HFF-Myc (cell line): ENCODE measurements at regions not wholly inside any gene's neighbourhood (a gene's known extent, or its start where the extent isn't known, plus 50 kb on each side); places are given as distances from the start of the nearest gene placed in this dataset.
A peak's percentile ranks its signal among the peaks of the same experiment; 100 is the strongest.

Source experiments
- DNase-seq: peaks from one replicate; pipeline ENCODE4 v3.0.0-alpha.2; 2011; ENCODE audit warnings: low read depth; ENCODE audit errors: extremely low read depth
- H3K4me3 ChIP-seq: replicated peaks from 2 replicates; pipeline ENCODE4 v1.5.1; 2011; ENCODE audit warnings: low read depth, mild to moderate bottlenecking, control low read depth, low read length
- TF ChIP-seq, protein P1 (sequence below): IDR thresholded peaks from 2 replicates; pipeline ENCODE4 v1.5.1; 2012; ENCODE audit warnings: mild to moderate bottlenecking, low read depth, low read length, control low read depth; ENCODE audit errors: missing control alignments

DNA sequence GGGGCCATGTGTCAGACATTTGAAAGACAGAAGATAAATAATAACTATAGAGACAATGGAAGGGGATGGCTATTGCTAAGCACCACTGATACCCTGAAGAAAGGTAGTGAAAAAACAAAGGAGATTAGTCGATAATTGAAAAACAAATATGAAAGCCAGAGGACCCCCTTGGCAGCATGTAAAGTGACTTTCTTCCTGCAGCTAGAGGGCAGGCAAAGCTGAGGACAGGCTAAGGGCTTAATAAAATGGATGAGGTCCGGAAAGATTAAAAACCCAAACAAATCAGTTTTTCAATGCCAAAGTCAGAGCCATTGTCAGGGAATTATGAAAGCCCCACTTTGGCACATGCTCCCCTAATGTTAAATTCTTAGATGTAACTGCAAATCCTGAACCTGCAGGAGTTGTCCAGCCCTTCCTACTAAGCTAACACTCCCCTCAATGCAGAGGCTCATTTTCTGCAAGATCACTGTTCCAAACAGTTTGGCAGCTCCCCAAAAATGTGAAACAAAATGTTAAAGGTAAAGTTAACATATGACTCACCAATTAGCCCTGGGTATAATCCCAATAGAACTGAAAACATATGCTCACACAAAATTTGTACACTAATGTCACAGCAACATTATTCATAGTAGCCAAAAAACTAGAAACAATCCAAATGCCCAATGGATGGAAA, 1177.9 kb downstream of the GRIK2 start:
- H3K4me3 ChIP-seq = no peak overlapping the region
- DNase-seq = peak; percentile 0
- TF ChIP-seq, protein P1, sequence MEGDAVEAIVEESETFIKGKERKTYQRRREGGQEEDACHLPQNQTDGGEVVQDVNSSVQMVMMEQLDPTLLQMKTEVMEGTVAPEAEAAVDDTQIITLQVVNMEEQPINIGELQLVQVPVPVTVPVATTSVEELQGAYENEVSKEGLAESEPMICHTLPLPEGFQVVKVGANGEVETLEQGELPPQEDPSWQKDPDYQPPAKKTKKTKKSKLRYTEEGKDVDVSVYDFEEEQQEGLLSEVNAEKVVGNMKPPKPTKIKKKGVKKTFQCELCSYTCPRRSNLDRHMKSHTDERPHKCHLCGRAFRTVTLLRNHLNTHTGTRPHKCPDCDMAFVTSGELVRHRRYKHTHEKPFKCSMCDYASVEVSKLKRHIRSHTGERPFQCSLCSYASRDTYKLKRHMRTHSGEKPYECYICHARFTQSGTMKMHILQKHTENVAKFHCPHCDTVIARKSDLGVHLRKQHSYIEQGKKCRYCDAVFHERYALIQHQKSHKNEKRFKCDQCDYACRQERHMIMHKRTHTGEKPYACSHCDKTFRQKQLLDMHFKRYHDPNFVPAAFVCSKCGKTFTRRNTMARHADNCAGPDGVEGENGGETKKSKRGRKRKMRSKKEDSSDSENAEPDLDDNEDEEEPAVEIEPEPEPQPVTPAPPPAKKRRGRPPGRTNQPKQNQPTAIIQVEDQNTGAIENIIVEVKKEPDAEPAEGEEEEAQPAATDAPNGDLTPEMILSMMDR = no peak

DNA sequence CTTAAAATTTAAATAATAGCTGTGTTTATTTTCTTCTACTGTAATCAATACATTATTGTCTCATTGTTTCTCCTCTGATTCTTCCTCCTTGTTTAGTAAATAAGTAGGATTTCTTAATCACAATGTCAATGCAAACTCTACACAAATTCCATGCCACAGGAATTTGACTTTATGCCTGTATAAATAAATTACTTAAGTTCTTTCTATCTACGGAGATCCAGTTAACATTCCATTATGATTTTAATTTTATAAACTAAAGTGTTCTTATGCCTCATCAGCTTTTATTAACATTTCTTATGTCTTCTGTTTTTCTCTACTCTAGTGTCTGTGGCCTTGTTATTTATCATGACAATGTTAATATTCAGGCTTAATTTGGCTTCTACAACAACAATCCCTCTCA, 1169.2 kb downstream of the GRIK2 start:
- no peak overlapping the region for H3K4me3 ChIP-seq
- TF ChIP-seq, protein P1 = no peak
- no peak for DNase-seq

DNA sequence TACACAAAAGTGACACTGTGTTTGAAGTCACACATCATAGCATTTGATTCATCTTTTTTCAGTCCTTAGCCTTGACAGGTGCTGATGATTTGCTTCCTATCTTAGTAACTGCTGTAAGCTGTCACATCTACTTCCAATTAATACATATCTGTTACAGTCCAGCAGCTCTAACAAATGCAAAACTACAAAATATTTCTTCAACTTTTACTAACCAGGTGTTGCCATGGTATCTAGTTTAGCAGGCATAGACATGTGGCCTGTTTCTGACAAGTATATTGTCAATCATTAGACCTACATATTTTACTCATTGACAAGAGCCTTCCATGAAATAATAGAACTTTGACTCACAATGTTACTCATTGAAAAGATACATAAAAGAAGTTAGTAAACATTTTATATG, 1159.7 kb downstream of the GRIK2 start:
- no peak for DNase-seq
- H3K4me3 ChIP-seq = no peak overlapping the region
- TF ChIP-seq, protein P1 = no peak

DNA sequence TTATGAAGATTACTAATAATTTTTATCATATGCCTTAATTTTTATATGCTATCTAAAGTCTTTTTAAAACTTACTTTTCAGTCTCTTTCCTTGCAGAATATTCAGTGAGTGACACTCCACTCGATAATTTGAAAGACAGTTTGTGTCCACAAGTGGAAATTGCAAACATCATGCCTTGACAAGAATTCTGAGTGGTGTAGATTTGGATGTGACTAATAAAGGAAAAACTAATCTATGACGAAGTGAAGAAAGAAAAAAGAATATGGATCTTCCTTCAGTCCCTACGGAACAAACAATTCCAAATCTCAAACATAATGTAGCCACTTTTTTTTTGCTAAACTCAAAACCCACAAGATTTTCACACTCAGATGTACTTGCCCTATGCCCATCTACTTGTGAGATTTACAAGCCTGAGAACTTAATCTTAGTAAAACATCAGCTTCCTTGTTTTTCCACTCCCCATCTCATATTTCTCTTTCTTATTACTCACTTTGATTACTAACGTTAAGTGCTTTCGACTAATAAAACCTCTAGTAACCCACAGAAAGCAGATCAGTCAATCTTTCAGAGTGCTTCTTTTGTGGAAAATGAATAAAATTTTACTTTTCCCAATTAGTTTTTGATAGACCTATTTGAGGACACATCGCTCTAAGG, 1155.8 kb downstream of the GRIK2 start:
- no peak for DNase-seq
- TF ChIP-seq, protein P1 = no peak
- no peak overlapping the region for H3K4me3 ChIP-seq

DNA sequence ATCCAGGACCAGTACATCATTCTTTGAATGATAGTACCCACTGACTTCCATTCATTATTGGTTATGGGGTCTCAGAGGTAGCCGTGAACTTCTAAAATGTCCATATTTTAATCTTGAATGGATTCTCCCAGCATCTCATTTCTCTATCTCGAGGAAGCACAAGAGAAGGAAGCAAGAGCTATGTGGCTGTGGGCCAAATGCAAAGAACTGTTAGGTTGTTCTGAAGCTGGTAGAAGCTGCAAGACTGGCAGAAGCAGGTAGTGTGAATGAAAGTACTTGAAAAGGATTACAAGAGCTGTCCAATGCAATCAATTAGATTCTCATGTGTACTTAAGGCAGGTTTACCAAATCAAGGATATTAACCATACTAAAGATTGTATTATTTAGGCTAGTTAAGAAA, 1131.8 kb downstream of the GRIK2 start:
- no peak overlapping the region for H3K4me3 ChIP-seq
- no peak for DNase-seq
- TF ChIP-seq, protein P1 = no peak

DNA sequence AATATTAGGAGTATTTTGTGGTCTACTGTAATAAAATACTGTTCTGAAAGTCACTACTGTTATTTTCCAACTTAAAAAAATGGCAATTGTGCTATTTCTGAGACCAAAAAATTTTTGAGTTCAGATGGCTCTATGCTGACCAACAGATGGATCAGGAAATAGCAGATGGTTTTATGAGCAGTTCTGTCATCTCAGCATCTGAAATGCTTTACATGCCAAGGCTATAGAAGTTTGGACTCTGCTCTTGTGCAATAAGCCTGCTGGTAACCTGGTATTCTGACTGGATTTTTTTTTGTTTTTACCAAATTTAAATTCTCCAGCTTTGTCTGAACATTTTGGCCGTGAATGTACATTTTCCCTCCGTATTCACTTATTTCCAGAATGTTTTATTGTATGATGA, 1127.5 kb downstream of the GRIK2 start:
- TF ChIP-seq, protein P1 = no peak
- no peak for DNase-seq
- no peak overlapping the region for H3K4me3 ChIP-seq
